ENCODE measurements at regions not wholly inside any gene's neighbourhood (a gene's known extent, or its start where the extent isn't known, plus 50 kb on each side); places are given as distances from the start of the nearest gene placed in this dataset.

DNA sequence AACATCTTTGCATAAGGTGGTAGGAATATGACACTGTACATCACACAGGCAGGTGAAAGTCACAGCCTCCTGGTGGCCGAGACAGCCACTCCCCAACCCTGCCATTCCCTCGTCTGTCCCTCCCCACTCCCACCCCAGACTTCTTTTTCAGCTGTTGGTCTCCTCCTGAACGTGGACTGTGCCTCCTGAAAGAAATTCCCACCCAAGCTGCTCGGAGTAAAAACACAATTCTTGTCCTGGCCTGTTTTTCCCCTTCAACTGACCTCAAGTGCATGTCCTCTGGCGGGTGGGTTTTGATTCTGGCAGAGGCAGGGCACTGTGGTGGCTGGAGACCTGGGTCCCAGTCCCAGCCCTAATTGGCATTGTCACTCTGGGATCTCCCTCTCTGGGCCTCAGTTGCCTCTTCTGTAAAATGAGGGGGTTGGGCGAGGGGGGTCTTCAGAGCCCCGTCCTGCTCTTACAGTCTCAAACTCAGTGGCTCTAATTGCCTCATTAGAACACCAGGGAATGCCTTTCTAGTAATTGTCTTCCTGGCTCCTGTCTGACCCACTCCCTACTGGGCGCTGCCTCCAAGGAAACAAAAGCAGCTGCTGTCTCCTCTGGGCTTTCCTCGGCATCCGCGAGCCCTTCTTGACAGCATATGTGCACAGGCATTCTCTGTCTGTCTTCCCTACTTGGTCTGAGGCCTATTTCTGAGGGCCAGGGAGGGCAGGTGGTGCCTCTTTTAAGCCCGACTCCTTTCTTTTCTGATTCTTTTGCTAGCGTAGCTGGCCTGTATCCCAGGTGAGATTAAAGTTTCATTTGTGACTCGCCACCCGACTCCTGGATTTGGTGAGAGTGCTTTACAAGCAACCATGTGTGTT, 186.6 kb upstream of the RMST start:
- no peak for TF ChIP-seq SUZ12 (IDR thresholded peaks at IDR 0.05; ENCODE audit: extremely low read depth, insufficient read depth, insufficient read length)
- TF ChIP-seq ZNF274 (IDR thresholded peaks at IDR 0.05; ENCODE audit: low read depth, low read length) = no peak
- no peak for TF ChIP-seq YY1 (IDR thresholded peaks at IDR 0.05; ENCODE audit: insufficient read depth, insufficient read length)
